Endodermal cell (in vitro differentiated cells): ENCODE measurements at regions not wholly inside any gene's neighbourhood (a gene's known extent, or its start where the extent isn't known, plus 50 kb on each side); places are given as distances from the start of the nearest gene placed in this dataset.

Experiments used
- DNase-seq: peaks from one replicate; pipeline ENCODE4 v3.0.0-alpha.2; 2017
- H3K27ac ChIP-seq: 2 replicates; pipeline ENCODE4 v1.5.1; 2013; ENCODE audit warnings: mild to moderate bottlenecking, low read depth, low read length, moderate library complexity
- H3K27me3 ChIP-seq: 2 replicates; pipeline ENCODE4 v1.6.1; 2013; ENCODE audit warnings: mild to moderate bottlenecking, low read length, moderate library complexity; ENCODE audit not compliant: insufficient read depth, control insufficient read depth, poor library complexity, severe bottlenecking
- H3K36me3 ChIP-seq: 2 replicates; pipeline ENCODE4 v1.7.0; 2013; ENCODE audit warnings: mild to moderate bottlenecking, low read length, moderate library complexity; ENCODE audit not compliant: control insufficient read depth, insufficient read depth
- H3K4me1 ChIP-seq: one replicate; pipeline ENCODE4 v1.7.0; 2013; ENCODE audit warnings: low read length; ENCODE audit not compliant: control insufficient read depth, insufficient read depth
- H3K4me3 ChIP-seq: 2 replicates; pipeline ENCODE4 v1.5.1; 2013; ENCODE audit warnings: mild to moderate bottlenecking, low read length, moderate library complexity
- H3K9ac ChIP-seq: 2 replicates; pipeline ENCODE4 v1.6.1; 2013; ENCODE audit warnings: mild to moderate bottlenecking, low read length, moderate library complexity; ENCODE audit not compliant: poor library complexity, severe bottlenecking; ENCODE audit errors: extremely low read depth
- H3K9me3 ChIP-seq: 2 replicates; pipeline ENCODE4 v1.6.1; 2013; ENCODE audit warnings: mild to moderate bottlenecking, low read length, moderate library complexity; ENCODE audit not compliant: control insufficient read depth
- H3K27ac Mint-ChIP-seq: 2 replicates; pipeline ENCODE4 v1.8.0; 2020; ENCODE audit warnings: mixed read lengths
- H3K27me3 Mint-ChIP-seq: 2 replicates; pipeline ENCODE4 v1.8.0; 2021; ENCODE audit warnings: mild to moderate bottlenecking, mixed read lengths; ENCODE audit not compliant: insufficient read depth
- H3K36me3 Mint-ChIP-seq: 2 replicates; pipeline ENCODE4 v1.8.0; 2020; ENCODE audit warnings: low read depth, mixed read lengths
- H3K4me1 Mint-ChIP-seq: 2 replicates; pipeline ENCODE4 v1.8.0; 2020; ENCODE audit warnings: mixed read lengths
- H3K4me3 Mint-ChIP-seq: 2 replicates; pipeline ENCODE4 v1.8.0; 2020; ENCODE audit warnings: mild to moderate bottlenecking, moderate library complexity, mixed read lengths
- H3K9me3 Mint-ChIP-seq: 2 replicates; pipeline ENCODE4 v1.8.0; 2020; ENCODE audit warnings: mild to moderate bottlenecking, mixed read lengths
- WGBS, 2 experiments: methylation state at CpG; one replicate each; pipeline versions ENCODE4 v1.1.5 to v1.1.7; 2013; ENCODE audit warnings: missing lambda C conversion rate in 2 of 2, mixed read lengths in 1 of 2; ENCODE audit not compliant: insufficient coverage in 1 of 2, insufficient read length in 1 of 2; 5-methylcytosine and 5-hydroxymethylcytosine counted together
- TF ChIP-seq, protein P1 (sequence below): fragments of 200-600 bp; sonication (generic); conservative IDR thresholded peaks from 2 replicates; pipeline ENCODE4 v1.5.0; 2021; ENCODE audit warnings: antibody characterized with exemption, mild to moderate bottlenecking

DNA sequence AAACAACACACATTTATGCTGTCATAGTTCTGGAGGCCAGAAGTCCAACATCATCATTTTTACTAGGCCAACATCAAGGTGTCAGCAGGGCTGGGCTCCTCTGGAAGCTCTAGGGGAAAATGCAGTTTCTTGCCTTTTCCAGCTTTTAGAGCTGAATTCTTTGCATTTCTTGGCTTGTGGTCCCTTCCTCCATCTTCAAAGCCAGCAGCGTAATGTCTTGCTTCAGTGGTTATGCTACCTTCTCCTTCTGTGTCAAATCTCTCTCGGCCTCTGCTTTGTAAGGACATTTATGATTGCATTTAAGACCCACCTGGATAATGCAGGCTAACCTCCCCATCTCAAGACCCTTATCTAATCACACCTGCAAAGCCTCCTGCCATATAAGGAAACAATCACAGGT is 66.5 kb upstream of the ANKRD1 start:
- Mint-ChIP-seq H3K27ac (no peak overlapping the region), H3K9me3 (no peaks in the 10 kb centered on the region)
- TF ChIP-seq, protein P1, sequence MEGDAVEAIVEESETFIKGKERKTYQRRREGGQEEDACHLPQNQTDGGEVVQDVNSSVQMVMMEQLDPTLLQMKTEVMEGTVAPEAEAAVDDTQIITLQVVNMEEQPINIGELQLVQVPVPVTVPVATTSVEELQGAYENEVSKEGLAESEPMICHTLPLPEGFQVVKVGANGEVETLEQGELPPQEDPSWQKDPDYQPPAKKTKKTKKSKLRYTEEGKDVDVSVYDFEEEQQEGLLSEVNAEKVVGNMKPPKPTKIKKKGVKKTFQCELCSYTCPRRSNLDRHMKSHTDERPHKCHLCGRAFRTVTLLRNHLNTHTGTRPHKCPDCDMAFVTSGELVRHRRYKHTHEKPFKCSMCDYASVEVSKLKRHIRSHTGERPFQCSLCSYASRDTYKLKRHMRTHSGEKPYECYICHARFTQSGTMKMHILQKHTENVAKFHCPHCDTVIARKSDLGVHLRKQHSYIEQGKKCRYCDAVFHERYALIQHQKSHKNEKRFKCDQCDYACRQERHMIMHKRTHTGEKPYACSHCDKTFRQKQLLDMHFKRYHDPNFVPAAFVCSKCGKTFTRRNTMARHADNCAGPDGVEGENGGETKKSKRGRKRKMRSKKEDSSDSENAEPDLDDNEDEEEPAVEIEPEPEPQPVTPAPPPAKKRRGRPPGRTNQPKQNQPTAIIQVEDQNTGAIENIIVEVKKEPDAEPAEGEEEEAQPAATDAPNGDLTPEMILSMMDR, result no peak

DNA sequence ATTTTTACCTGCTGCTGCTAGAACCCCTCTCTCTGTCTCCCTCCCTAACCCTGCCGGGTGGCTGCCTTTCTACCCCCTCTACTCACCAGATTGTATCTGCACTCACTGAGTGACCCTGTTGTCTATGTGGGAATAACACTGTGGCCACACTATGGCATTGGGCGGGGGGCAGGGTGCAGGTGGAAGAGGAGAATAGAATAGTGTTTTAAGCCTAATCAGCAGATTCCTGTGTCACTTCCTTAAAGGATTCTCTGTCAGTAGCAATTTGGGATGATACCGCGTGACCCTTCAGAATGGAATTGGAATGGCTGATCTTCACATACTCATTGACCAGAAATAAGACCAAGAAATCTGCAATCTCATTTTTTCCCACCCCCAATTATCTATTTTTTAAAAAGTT is 67.1 kb upstream of the ANKRD1 start:
- whole genome bisulfite sequencing, 2 experiments, result 88 to 100% methylated on average over 2 to 4 of the region's 4 CpGs
- H3K4me1 Mint-ChIP-seq, result peaks cover 44% of the 10 kb centered on the region
- H3K36me3 Mint-ChIP-seq, result no peaks in the 10 kb centered on the region
- H3K9me3 ChIP-seq, result no peaks in the 10 kb centered on the region
- no peak overlapping the region for H3K9ac ChIP-seq
- H3K4me3 ChIP-seq, result no peak overlapping the region
- no peak overlapping the region for H3K27ac Mint-ChIP-seq
- H3K9me3 Mint-ChIP-seq, result no peaks in the 10 kb centered on the region
- TF ChIP-seq, protein P1, result no peak
- no peak overlapping the region for H3K4me3 Mint-ChIP-seq
- no peaks in the 10 kb centered on the region for H3K36me3 ChIP-seq
- no peak for DNase-seq
- no peaks in the 10 kb centered on the region for H3K27me3 ChIP-seq
- peaks cover 19% of the 10 kb centered on the region for H3K27me3 Mint-ChIP-seq
- H3K27ac ChIP-seq, result no peak overlapping the region
- peaks cover 26% of the 10 kb centered on the region for H3K4me1 ChIP-seq

More for the DNA sequence above, 66.5 kb upstream of the ANKRD1 start:
- Histone ChIP-seq H3K27ac (no peak overlapping the region), H3K27me3 (no peaks in the 10 kb centered on the region), H3K9me3 (no peaks in the 10 kb centered on the region), H3K4me3 (peak overlapping the region; percentile 25), H3K4me1 (peaks cover 26% of the 10 kb centered on the region), H3K9ac (no peak overlapping the region), H3K36me3 (no peaks in the 10 kb centered on the region)
- Mint-ChIP-seq H3K27me3 (peaks cover 24% of the 10 kb centered on the region), H3K4me3 (peak overlapping the region; percentile 4), H3K4me1 (peaks cover 44% of the 10 kb centered on the region), H3K36me3 (no peaks in the 10 kb centered on the region)
- no peak for DNase-seq
- 75 to 80% methylated on average over 2 of the region's 2 CpGs for WGBS, 2 experiments

DNA sequence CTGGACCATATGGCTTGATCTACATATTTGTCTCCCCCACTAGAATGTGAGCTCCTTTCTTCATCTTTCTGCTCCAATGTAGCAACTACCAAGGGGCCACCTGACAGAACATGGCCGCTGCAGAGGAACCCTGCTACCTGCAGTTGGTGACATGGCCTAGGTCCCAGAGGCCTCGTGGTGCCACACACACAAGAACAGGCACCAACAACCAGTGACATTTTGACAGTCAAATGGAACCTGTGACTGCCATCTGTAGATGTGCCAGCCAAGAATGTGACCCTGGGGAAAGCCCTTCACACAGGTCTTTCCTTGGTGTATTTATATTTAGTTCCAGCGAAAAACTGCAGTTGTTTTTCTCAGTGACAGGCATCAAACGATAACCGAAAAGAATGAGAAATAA is 67.9 kb upstream of the ANKRD1 start:
- Mint-ChIP-seq H3K9me3 (no peaks in the 10 kb centered on the region), H3K4me1 (peaks cover 43% of the 10 kb centered on the region), H3K27ac (no peak overlapping the region), H3K4me3 (no peak overlapping the region), H3K36me3 (no peaks in the 10 kb centered on the region), H3K27me3 (peaks cover 16% of the 10 kb centered on the region)
- Histone ChIP-seq H3K36me3 (no peaks in the 10 kb centered on the region), H3K4me3 (no peak overlapping the region), H3K4me1 (peaks cover 25% of the 10 kb centered on the region), H3K27me3 (no peaks in the 10 kb centered on the region), H3K27ac (no peak overlapping the region), H3K9ac (no peak overlapping the region), H3K9me3 (no peaks in the 10 kb centered on the region)
- DNase-seq, result no peak
- TF ChIP-seq, protein P1, result no peak
- WGBS, 2 experiments, result 89 to 97% methylated on average over 3 to 5 of the region's 5 CpGs
